ENCODE measurements at regions not wholly inside any gene's neighbourhood (a gene's known extent, or its start where the extent isn't known, plus 50 kb on each side); places are given as distances from the start of the nearest gene placed in this dataset.

DNA sequence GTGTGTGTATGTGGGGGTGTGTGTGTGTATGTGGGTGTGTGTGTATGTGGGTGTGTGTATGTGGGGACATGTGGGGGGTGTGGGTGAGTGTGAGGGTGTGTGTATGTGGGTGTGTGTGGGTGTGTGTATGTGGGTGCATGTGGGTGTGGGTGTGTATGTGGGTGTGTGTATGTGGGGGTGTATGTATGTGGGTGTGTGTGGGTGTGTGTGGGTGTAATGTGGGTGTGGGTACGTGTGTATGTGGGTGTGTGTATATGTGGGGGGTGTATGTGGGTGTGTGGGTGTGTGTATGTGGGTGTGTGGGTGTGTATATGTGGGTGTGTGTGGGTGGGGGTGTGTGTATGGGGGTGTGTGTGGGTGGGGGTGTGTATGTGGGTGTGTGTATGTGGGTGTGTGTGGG, 106.7 kb downstream of the SPATA19 start:
- no peak for TF ChIP-seq EZH2 (IDR thresholded peaks at IDR 0.05; ENCODE audit: borderline replicate concordance, low read depth, low read length, severe bottlenecking)
- TF ChIP-seq, protein P1, sequence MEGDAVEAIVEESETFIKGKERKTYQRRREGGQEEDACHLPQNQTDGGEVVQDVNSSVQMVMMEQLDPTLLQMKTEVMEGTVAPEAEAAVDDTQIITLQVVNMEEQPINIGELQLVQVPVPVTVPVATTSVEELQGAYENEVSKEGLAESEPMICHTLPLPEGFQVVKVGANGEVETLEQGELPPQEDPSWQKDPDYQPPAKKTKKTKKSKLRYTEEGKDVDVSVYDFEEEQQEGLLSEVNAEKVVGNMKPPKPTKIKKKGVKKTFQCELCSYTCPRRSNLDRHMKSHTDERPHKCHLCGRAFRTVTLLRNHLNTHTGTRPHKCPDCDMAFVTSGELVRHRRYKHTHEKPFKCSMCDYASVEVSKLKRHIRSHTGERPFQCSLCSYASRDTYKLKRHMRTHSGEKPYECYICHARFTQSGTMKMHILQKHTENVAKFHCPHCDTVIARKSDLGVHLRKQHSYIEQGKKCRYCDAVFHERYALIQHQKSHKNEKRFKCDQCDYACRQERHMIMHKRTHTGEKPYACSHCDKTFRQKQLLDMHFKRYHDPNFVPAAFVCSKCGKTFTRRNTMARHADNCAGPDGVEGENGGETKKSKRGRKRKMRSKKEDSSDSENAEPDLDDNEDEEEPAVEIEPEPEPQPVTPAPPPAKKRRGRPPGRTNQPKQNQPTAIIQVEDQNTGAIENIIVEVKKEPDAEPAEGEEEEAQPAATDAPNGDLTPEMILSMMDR (IDR thresholded peaks at IDR 0.05; ENCODE audit: borderline replicate concordance, extremely low read depth, low read length, poor library complexity, severe bottlenecking) = no peak

All from DND-41 (cell line).